ENCODE measurements at regions not wholly inside any gene's neighbourhood (a gene's known extent, or its start where the extent isn't known, plus 50 kb on each side); places are given as distances from the start of the nearest gene placed in this dataset.

DNA sequence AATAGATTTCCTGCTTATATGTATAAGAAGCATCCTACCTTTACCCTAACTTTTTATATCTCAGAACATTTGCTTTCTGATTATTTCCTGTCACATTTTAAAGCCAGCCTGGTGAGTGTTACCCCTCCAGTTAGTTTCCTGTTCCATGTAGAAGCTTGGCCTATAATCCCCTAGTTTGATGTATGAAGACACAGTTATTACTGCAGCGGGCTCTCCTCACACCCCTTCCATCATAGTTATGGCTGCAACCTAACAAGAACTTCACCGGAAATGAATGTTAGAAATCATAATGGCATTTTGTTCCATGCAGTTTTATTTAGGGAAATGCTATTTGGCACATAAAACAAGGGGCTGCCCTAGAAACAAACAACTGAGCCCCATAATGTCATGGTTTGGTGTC lies 400.2 kb upstream of the SETBP1 start:
- no peak for TF ChIP-seq ZNF70 (CRISPR knock-in tag; IDR thresholded peaks at IDR 0.05)
- TF ChIP-seq, protein P1, sequence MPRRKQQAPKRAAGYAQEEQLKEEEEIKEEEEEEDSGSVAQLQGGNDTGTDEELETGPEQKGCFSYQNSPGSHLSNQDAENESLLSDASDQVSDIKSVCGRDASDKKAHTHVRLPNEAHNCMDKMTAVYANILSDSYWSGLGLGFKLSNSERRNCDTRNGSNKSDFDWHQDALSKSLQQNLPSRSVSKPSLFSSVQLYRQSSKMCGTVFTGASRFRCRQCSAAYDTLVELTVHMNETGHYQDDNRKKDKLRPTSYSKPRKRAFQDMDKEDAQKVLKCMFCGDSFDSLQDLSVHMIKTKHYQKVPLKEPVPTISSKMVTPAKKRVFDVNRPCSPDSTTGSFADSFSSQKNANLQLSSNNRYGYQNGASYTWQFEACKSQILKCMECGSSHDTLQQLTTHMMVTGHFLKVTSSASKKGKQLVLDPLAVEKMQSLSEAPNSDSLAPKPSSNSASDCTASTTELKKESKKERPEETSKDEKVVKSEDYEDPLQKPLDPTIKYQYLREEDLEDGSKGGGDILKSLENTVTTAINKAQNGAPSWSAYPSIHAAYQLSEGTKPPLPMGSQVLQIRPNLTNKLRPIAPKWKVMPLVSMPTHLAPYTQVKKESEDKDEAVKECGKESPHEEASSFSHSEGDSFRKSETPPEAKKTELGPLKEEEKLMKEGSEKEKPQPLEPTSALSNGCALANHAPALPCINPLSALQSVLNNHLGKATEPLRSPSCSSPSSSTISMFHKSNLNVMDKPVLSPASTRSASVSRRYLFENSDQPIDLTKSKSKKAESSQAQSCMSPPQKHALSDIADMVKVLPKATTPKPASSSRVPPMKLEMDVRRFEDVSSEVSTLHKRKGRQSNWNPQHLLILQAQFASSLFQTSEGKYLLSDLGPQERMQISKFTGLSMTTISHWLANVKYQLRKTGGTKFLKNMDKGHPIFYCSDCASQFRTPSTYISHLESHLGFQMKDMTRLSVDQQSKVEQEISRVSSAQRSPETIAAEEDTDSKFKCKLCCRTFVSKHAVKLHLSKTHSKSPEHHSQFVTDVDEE (CRISPR knock-in tag; IDR thresholded peaks at IDR 0.05) = no peak
- TF ChIP-seq ZFP3 (CRISPR knock-in tag; IDR thresholded peaks at IDR 0.05) = no peak
- TF ChIP-seq ARNTL (CRISPR knock-in tag; IDR thresholded peaks at IDR 0.05; ENCODE audit: borderline replicate concordance, low read depth) = no peak
- no peak for TF ChIP-seq PPARA (CRISPR knock-in tag; IDR thresholded peaks at IDR 0.05; ENCODE audit: borderline replicate concordance)
- TF ChIP-seq TCF4 (CRISPR knock-in tag; IDR thresholded peaks at IDR 0.05; ENCODE audit: borderline replicate concordance) = no peak
- TF ChIP-seq ZNF565 (CRISPR knock-in tag; conservative IDR thresholded peaks at IDR 0.05; ENCODE audit: low read depth) = no peak
- TF ChIP-seq ZFP30 (CRISPR knock-in tag; IDR thresholded peaks at IDR 0.05) = no peak
- no peak for TF ChIP-seq SNAI2 (CRISPR knock-in tag; IDR thresholded peaks at IDR 0.05)
- TF ChIP-seq ZC3H10 (CRISPR knock-in tag; IDR thresholded peaks at IDR 0.05) = no peak
- no peak for TF ChIP-seq ZNF8 (CRISPR knock-in tag; IDR thresholded peaks at IDR 0.05)
- no peak for TF ChIP-seq ISL1 (CRISPR knock-in tag; IDR thresholded peaks at IDR 0.05)
- no peak for TF ChIP-seq OSR1 (CRISPR knock-in tag; IDR thresholded peaks at IDR 0.05)
- TF ChIP-seq TOX (CRISPR knock-in tag; IDR thresholded peaks at IDR 0.05; ENCODE audit: borderline replicate concordance) = no peak
- TF ChIP-seq CSDC2 (CRISPR knock-in tag; IDR thresholded peaks at IDR 0.05) = no peak
- TF ChIP-seq, protein P2, sequence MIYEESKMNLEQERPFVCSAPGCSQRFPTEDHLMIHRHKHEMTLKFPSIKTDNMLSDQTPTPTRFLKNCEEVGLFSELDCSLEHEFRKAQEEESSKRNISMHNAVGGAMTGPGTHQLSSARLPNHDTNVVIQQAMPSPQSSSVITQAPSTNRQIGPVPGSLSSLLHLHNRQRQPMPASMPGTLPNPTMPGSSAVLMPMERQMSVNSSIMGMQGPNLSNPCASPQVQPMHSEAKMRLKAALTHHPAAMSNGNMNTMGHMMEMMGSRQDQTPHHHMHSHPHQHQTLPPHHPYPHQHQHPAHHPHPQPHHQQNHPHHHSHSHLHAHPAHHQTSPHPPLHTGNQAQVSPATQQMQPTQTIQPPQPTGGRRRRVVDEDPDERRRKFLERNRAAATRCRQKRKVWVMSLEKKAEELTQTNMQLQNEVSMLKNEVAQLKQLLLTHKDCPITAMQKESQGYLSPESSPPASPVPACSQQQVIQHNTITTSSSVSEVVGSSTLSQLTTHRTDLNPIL (CRISPR knock-in tag; IDR thresholded peaks at IDR 0.05; ENCODE audit: low read depth) = no peak
- no peak for TF ChIP-seq GLIS3 (CRISPR knock-in tag; IDR thresholded peaks at IDR 0.05)
- no peak for TF ChIP-seq ESRRG (CRISPR knock-in tag; IDR thresholded peaks at IDR 0.05)
- no peak for ATAC-seq

DNA sequence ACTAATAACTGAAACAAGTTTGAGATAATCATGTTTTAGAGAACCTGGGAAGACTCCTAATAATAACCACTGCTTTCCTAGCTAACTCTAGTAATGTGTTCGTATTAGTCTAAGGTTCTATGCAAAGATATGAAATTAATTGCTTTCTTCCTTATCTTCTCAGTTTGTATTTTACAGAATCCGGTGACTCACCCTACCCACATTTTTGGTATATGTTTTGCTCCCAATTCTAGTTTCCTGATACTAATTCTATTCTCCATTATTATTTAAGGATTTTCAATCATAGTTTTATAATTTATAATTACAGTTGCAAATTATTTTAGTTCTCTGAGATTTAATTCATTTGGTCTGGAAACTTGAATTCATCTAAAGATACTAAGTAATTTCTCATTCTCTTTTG lies 394.6 kb upstream of the SETBP1 start:
- TF ChIP-seq CSDC2 (CRISPR knock-in tag; IDR thresholded peaks at IDR 0.05) (no peak), RARB (CRISPR knock-in tag; IDR thresholded peaks at IDR 0.05) (no peak), ZNF70 (CRISPR knock-in tag; IDR thresholded peaks at IDR 0.05) (no peak), ZNF8 (CRISPR knock-in tag; IDR thresholded peaks at IDR 0.05) (no peak), TOX (CRISPR knock-in tag; IDR thresholded peaks at IDR 0.05; ENCODE audit: borderline replicate concordance) (no peak), ZFP30 (CRISPR knock-in tag; IDR thresholded peaks at IDR 0.05) (no peak), ZC3H10 (CRISPR knock-in tag; IDR thresholded peaks at IDR 0.05) (no peak), TCF4 (CRISPR knock-in tag; IDR thresholded peaks at IDR 0.05; ENCODE audit: borderline replicate concordance) (no peak), ESRRG (CRISPR knock-in tag; IDR thresholded peaks at IDR 0.05) (no peak), OSR1 (CRISPR knock-in tag; IDR thresholded peaks at IDR 0.05) (no peak)
- TF ChIP-seq, protein P3, sequence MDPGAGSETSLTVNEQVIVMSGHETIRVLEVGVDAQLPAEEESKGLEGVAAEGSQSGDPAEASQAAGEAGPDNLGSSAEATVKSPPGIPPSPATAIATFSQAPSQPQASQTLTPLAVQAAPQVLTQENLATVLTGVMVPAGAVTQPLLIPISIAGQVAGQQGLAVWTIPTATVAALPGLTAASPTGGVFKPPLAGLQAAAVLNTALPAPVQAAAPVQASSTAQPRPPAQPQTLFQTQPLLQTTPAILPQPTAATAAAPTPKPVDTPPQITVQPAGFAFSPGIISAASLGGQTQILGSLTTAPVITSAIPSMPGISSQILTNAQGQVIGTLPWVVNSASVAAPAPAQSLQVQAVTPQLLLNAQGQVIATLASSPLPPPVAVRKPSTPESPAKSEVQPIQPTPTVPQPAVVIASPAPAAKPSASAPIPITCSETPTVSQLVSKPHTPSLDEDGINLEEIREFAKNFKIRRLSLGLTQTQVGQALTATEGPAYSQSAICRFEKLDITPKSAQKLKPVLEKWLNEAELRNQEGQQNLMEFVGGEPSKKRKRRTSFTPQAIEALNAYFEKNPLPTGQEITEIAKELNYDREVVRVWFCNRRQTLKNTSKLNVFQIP (CRISPR knock-in tag; IDR thresholded peaks at IDR 0.05; ENCODE audit: borderline replicate concordance, low read depth) = no peak
- TF ChIP-seq, protein P4, sequence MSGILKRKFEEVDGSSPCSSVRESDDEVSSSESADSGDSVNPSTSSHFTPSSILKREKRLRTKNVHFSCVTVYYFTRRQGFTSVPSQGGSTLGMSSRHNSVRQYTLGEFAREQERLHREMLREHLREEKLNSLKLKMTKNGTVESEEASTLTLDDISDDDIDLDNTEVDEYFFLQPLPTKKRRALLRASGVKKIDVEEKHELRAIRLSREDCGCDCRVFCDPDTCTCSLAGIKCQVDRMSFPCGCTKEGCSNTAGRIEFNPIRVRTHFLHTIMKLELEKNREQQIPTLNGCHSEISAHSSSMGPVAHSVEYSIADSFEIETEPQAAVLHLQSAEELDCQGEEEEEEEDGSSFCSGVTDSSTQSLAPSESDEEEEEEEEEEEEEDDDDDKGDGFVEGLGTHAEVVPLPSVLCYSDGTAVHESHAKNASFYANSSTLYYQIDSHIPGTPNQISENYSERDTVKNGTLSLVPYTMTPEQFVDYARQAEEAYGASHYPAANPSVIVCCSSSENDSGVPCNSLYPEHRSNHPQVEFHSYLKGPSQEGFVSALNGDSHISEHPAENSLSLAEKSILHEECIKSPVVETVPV (CRISPR knock-in tag; IDR thresholded peaks at IDR 0.05) = no peak
- TF ChIP-seq, protein P1 (CRISPR knock-in tag; IDR thresholded peaks at IDR 0.05) = no peak

More for the DNA sequence above, 394.6 kb upstream of the SETBP1 start:
- no peak for ATAC-seq

Data from SK-N-SH treated with all-trans-retinoic acid at 6 μM for 48 hours (cell line).